Skeletal muscle satellite cell (primary cell): ENCODE measurements at regions not wholly inside any gene's neighbourhood (a gene's known extent, or its start where the extent isn't known, plus 50 kb on each side); places are given as distances from the start of the nearest gene placed in this dataset.

Source experiments
- H3K27me3 ChIP-seq: 2 replicates; pipeline ENCODE4 v1.7.0; 2013; ENCODE audit warnings: low read length; ENCODE audit not compliant: control insufficient read depth, insufficient read depth
- H3K36me3 ChIP-seq: 2 replicates; pipeline ENCODE4 v1.7.0; 2013; ENCODE audit warnings: mild to moderate bottlenecking, control low read depth, low read length; ENCODE audit not compliant: insufficient read depth
- H3K4me1 ChIP-seq: 2 replicates; pipeline ENCODE4 v1.7.0; 2013; ENCODE audit warnings: low read length; ENCODE audit not compliant: control insufficient read depth, insufficient read depth
- H3K4me2 ChIP-seq: 2 replicates; pipeline ENCODE4 v1.7.0; 2013; ENCODE audit warnings: mild to moderate bottlenecking, low read length
- H3K4me3 ChIP-seq: 2 replicates; pipeline ENCODE4 v1.7.0; 2013; ENCODE audit warnings: low read length
- H3K9ac ChIP-seq: 2 replicates; pipeline ENCODE4 v1.7.0; 2013; ENCODE audit warnings: mild to moderate bottlenecking, low read depth, low read length, moderate library complexity
- H3K9me3 ChIP-seq: replicated peaks from 2 replicates; pipeline ENCODE4 v1.7.0; 2013; ENCODE audit warnings: mild to moderate bottlenecking, control low read depth, low read length

- Histone ChIP-seq H3K4me1 (no peaks in the 10 kb centered on the region), H3K9ac (no peak overlapping the region), H3K4me2 (no peak overlapping the region), H3K9me3 (peaks cover 3% of the 10 kb centered on the region), H3K27me3 (no peaks in the 10 kb centered on the region), H3K4me3 (no peak overlapping the region), H3K36me3 (no peaks in the 10 kb centered on the region)
Observed at GRCh38 chr4:171759274-171759673, 53.9 kb upstream of the GALNTL6 start.

- no peak overlapping the region for H3K9ac ChIP-seq
- H3K36me3 ChIP-seq: no peaks in the 10 kb centered on the region
- no peak overlapping the region for H3K4me2 ChIP-seq
- H3K4me1 ChIP-seq: no peaks in the 10 kb centered on the region
- H3K27me3 ChIP-seq: no peaks in the 10 kb centered on the region
- no peak overlapping the region for H3K4me3 ChIP-seq
- no peaks in the 10 kb centered on the region for H3K9me3 ChIP-seq
Observed at GRCh38 chr4:171751538-171751937, 61.7 kb upstream of the GALNTL6 start.

GRCh38 chr4:171746418-171746817 lies 66.8 kb upstream of the GALNTL6 start:
- Histone ChIP-seq H3K9ac (no peak overlapping the region), H3K9me3 (no peaks in the 10 kb centered on the region), H3K4me1 (no peaks in the 10 kb centered on the region), H3K4me3 (no peak overlapping the region), H3K36me3 (no peaks in the 10 kb centered on the region), H3K4me2 (no peak overlapping the region), H3K27me3 (no peaks in the 10 kb centered on the region)

GRCh38 chr4:171742436-171742835 lies 70.8 kb upstream of the GALNTL6 start:
- peaks cover 6% of the 10 kb centered on the region for H3K9me3 ChIP-seq
- no peak overlapping the region for H3K4me2 ChIP-seq
- no peaks in the 10 kb centered on the region for H3K27me3 ChIP-seq
- no peak overlapping the region for H3K9ac ChIP-seq
- no peaks in the 10 kb centered on the region for H3K36me3 ChIP-seq
- no peak overlapping the region for H3K4me3 ChIP-seq
- no peaks in the 10 kb centered on the region for H3K4me1 ChIP-seq

- H3K9me3 ChIP-seq: peaks cover 4% of the 10 kb centered on the region
- H3K4me2 ChIP-seq: no peak overlapping the region
- H3K9ac ChIP-seq: no peak overlapping the region
- no peak overlapping the region for H3K4me3 ChIP-seq
- no peaks in the 10 kb centered on the region for H3K4me1 ChIP-seq
- H3K36me3 ChIP-seq: no peaks in the 10 kb centered on the region
- H3K27me3 ChIP-seq: no peaks in the 10 kb centered on the region
Observed at GRCh38 chr4:171727185-171727584, 86.0 kb upstream of the GALNTL6 start.

GRCh38 chr4:171721937-171722336 lies 91.3 kb upstream of the GALNTL6 start:
- Histone ChIP-seq H3K4me3 (no peak overlapping the region), H3K4me1 (no peaks in the 10 kb centered on the region), H3K27me3 (no peaks in the 10 kb centered on the region), H3K36me3 (no peaks in the 10 kb centered on the region), H3K9ac (no peak overlapping the region), H3K4me2 (no peak overlapping the region), H3K9me3 (peaks cover 3% of the 10 kb centered on the region)

- Histone ChIP-seq H3K36me3 (no peaks in the 10 kb centered on the region), H3K9me3 (peaks cover 7% of the 10 kb centered on the region), H3K27me3 (no peaks in the 10 kb centered on the region), H3K4me3 (no peak overlapping the region), H3K4me1 (no peaks in the 10 kb centered on the region), H3K4me2 (no peak overlapping the region), H3K9ac (no peak overlapping the region)
Observed at GRCh38 chr4:171719691-171720090, 93.5 kb upstream of the GALNTL6 start.

GRCh38 chr4:171718665-171719064 lies 94.5 kb upstream of the GALNTL6 start:
- Histone ChIP-seq H3K36me3 (no peaks in the 10 kb centered on the region), H3K27me3 (no peaks in the 10 kb centered on the region), H3K9me3 (peaks cover 7% of the 10 kb centered on the region), H3K9ac (no peak overlapping the region), H3K4me1 (no peaks in the 10 kb centered on the region), H3K4me2 (no peak overlapping the region), H3K4me3 (no peak overlapping the region)

GRCh38 chr4:171718069-171718468 lies 95.1 kb upstream of the GALNTL6 start:
- no peaks in the 10 kb centered on the region for H3K36me3 ChIP-seq
- no peaks in the 10 kb centered on the region for H3K27me3 ChIP-seq
- no peak overlapping the region for H3K4me3 ChIP-seq
- no peak overlapping the region for H3K9ac ChIP-seq
- no peak overlapping the region for H3K4me2 ChIP-seq
- peaks cover 7% of the 10 kb centered on the region for H3K9me3 ChIP-seq
- no peaks in the 10 kb centered on the region for H3K4me1 ChIP-seq

GRCh38 chr4:171717231-171717741 lies 95.9 kb upstream of the GALNTL6 start:
- no peaks in the 10 kb centered on the region for H3K4me1 ChIP-seq
- H3K27me3 ChIP-seq: no peaks in the 10 kb centered on the region
- no peak overlapping the region for H3K4me2 ChIP-seq
- H3K9ac ChIP-seq: no peak overlapping the region
- H3K4me3 ChIP-seq: no peak overlapping the region
- H3K36me3 ChIP-seq: no peaks in the 10 kb centered on the region
- H3K9me3 ChIP-seq: peaks cover 7% of the 10 kb centered on the region

GRCh38 chr4:171715973-171716372 lies 97.2 kb upstream of the GALNTL6 start:
- no peak overlapping the region for H3K4me3 ChIP-seq
- no peaks in the 10 kb centered on the region for H3K4me1 ChIP-seq
- H3K4me2 ChIP-seq: no peak overlapping the region
- peaks cover 7% of the 10 kb centered on the region for H3K9me3 ChIP-seq
- H3K27me3 ChIP-seq: no peaks in the 10 kb centered on the region
- no peaks in the 10 kb centered on the region for H3K36me3 ChIP-seq
- no peak overlapping the region for H3K9ac ChIP-seq

GRCh38 chr4:171714791-171715454 lies 98.3 kb upstream of the GALNTL6 start:
- H3K36me3 ChIP-seq: no peaks in the 10 kb centered on the region
- H3K9ac ChIP-seq: no peak overlapping the region
- H3K4me1 ChIP-seq: no peaks in the 10 kb centered on the region
- H3K4me2 ChIP-seq: no peak overlapping the region
- H3K27me3 ChIP-seq: no peaks in the 10 kb centered on the region
- peaks cover 11% of the 10 kb centered on the region for H3K9me3 ChIP-seq
- no peak overlapping the region for H3K4me3 ChIP-seq
